HG03064 (cell line): ENCODE measurements at regions not wholly inside any gene's neighbourhood (a gene's known extent, or its start where the extent isn't known, plus 50 kb on each side); places are given as distances from the start of the nearest gene placed in this dataset.
"Not testable (repeated sequence)": the region's sequence is repeated elsewhere in the genome, so short reads cannot be mapped to it uniquely, and the experiment has no call there.

Experiments
- ATAC-seq: cut with Tn5 transposase; IDR thresholded peaks from one replicate; pipeline ENCODE4 v1.9.1; 2021; ENCODE audit warnings: low read depth; ENCODE audit not compliant: unreplicated experiment

- no peak for ATAC-seq
Observed at GRCh38 chr15:59791755-59792154, 102.6 kb upstream of the BNIP2 start.

GRCh38 chr15:59791079-59791478 is 102.0 kb upstream of the BNIP2 start:
- ATAC-seq: no peak

DNA sequence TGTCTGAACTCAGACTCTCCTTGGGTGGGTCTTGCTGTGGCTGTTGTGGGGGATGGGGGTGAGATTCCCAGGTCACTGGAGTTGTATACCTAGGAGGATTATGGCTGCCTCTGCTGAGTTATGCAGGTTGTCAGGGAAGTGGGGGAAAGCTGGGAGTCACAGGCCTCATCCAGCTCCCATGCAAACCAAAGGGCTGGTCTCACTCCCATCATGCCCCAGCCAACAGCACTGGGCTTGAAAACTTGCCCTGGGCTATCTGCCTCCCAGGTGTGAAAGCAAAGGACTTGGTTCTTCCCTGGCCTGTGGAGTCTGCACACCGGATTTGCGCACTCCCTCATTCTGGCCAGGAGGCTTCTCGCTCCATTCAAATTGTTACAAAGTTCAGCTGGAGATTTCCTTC is 97.3 kb upstream of the BNIP2 start:
- ATAC-seq: not testable (repeated sequence)

DNA sequence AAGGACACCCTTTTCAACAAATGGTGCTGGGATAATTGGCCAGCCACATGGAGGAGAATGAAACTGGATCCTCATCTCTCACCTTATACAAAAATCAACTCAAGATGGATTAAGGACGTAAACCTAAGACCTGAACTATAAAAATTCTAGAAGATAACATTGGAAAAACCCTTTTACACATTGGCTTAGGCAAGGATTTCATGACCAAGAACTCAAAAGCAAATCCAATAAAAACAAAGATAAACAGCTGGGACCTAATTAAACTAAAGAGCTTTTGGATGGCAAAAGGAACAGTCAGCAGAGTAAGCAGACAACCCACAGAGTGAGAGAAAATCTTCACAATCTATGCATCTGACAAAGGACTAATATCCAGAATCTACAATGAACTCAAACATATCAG is 96.9 kb upstream of the BNIP2 start:
- ATAC-seq: not testable (repeated sequence)

DNA sequence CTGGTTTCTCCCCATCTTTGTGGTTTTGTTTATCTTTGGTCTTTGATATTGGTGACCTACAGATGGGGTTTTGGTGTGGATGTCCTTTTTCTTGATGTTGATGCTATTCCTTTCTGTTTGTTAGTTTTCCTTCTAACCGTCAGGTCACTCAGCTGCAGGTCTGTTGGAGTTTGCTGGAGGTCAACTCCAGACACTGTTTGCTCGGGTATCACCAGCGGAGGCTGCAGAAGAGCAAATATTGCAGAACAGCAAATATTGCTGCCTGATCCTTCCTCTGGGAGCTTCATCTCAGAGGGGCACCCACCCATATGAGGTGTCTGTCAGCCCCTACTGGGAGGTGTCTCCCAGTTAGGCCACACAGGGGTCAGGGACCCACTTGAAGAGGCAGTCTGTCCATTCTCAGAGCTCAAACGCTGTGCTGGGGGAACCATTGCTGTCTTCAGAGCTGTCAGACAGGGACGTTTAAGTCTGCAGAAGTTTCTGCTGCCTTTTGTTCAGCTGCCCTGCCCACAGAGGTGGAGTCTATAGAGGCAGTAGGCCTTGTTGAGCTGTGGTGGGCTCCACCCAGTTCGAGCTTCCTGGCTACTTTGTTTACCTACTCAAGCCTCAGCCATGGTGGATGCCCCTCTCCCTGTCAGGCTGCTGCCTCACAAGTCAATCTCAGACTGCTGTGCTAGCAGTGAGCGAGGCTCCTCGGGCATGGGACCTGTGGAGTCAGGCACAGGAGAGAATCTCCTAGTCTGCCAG is 94.8 kb upstream of the BNIP2 start:
- not testable (repeated sequence) for ATAC-seq

DNA sequence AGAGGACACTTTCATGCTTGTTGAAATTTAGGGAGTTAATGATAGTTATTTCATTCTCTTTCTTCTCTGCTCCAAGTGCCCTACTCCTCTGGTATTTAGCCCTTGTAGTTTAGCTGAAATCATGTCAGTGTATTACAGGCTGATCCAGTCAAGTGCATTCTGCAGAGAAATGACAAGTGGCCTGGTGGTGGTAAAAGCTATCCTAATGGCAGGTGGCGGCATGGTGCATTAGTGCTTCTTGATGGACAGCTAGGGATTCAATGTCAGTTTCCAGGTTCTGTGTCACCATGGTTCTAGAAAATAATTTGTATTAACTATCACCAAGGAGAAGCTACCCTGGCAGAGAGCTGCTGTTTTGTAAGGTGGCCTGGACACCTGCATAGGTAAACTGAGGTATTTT is 90.0 kb upstream of the BNIP2 start:
- no peak for ATAC-seq

- ATAC-seq: no peak
Observed at GRCh38 chr15:59764775-59765174, 75.7 kb upstream of the BNIP2 start.

DNA sequence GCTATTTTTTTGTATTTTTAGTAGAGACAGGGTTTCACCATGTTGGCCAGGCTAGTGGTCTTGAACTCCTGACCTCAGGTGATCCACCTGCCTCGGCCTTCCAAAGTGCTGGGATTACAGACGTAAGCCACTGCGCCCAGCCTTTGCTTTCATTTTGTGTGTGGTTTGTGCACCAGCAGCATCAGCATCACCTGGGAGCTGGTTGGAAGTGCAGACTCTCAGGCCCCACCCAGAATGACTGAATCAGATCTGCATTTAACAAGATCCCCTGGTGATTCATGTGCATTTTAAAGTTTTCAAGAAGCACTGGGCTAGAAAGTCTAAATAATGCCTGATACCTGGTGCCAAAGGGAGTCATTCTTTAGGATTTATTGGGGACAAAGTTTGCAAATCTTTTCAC is 73.4 kb upstream of the BNIP2 start:
- no peak for ATAC-seq

- not testable (repeated sequence) for ATAC-seq
Observed at GRCh38 chr15:59760256-59760655, 71.1 kb upstream of the BNIP2 start.

GRCh38 chr15:59751552-59752413 is 62.7 kb upstream of the BNIP2 start:
- ATAC-seq: no peak

DNA sequence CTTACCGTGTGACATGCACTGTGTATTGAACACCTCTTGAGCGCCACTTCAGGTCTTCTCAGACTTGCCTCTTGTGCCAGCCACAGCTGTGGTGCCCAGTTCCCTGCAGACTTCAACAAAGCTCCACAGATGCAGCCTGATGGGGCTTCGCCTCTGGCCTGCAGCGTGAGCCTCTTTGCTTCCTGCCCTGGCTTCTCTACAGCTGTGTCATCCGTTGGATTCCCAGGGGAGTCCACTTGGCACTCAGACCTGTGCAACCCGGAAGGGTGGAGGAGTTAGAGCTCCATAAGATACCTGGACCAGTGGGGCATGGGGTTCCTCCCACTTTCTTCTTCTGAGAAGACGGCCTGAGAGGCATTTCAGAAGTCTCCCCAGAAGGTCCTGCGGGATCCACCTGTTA is 57.7 kb upstream of the BNIP2 start:
- ATAC-seq: no peak

- ATAC-seq: no peak
Observed at GRCh38 chr15:59741274-59741906, 52.3 kb upstream of the BNIP2 start.

DNA sequence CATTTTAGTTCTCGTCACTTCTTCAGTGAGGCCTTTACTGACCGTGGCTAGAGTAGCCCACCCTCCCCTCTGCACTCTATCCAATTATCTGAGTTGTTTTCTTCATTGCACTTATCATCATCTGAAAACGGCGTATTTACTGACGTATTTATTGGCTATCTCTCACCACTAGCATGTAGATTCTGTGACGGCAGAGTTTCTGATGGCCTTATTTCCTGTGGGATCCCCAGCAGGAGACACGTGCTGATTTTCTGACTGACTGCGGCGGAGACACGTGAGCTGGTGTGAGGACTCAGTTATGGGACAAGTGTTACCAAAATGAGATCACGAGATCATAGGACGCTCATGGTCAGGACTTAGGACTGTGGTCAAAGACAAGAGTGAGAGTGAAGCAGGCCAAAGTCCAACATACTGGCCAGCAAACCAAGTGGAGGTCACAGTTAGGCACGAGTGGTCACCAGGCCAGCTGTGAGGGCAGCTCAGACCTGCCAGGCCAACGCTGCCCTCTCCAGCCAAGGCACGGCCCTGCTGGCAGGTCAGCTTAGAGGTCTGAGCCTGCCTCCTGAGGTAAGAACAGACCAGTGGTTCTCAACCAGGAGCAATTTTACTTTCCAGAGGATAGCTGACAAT is 50.6 kb upstream of the BNIP2 start:
- no peak for ATAC-seq
